T-helper 2 cell treated with Interferon-gamma antibody and Interleukin-4, amounts not matched to agents 5 μg/mL and 100 μg/mL, for 36 hours (primary cell): ENCODE measurements at regions not wholly inside any gene's neighbourhood (a gene's known extent, or its start where the extent isn't known, plus 50 kb on each side); places are given as distances from the start of the nearest gene placed in this dataset.

Experiments
- DNase-seq: peaks from one replicate; pipeline ENCODE4 v3.0.0; 2021; ENCODE audit warnings: low spot score
- H3K27ac Mint-ChIP-seq: one replicate; pipeline ENCODE4 v1.8.0; 2021; ENCODE audit warnings: mild to moderate bottlenecking, mixed read lengths
- H3K27me3 Mint-ChIP-seq: one replicate; pipeline ENCODE4 v1.8.0; 2021; ENCODE audit warnings: low read depth, mixed read lengths
- H3K36me3 Mint-ChIP-seq: one replicate; pipeline ENCODE4 v1.8.0; 2021; ENCODE audit warnings: low read depth, mixed read lengths
- H3K4me1 Mint-ChIP-seq: one replicate; pipeline ENCODE4 v1.8.0; 2021; ENCODE audit warnings: low read depth, mixed read lengths
- H3K4me3 Mint-ChIP-seq: one replicate; pipeline ENCODE4 v1.8.0; 2022; ENCODE audit warnings: mild to moderate bottlenecking, moderate library complexity, mixed read lengths
- H3K9me3 Mint-ChIP-seq: one replicate; pipeline ENCODE4 v1.8.0; 2021; ENCODE audit warnings: mixed read lengths

DNA sequence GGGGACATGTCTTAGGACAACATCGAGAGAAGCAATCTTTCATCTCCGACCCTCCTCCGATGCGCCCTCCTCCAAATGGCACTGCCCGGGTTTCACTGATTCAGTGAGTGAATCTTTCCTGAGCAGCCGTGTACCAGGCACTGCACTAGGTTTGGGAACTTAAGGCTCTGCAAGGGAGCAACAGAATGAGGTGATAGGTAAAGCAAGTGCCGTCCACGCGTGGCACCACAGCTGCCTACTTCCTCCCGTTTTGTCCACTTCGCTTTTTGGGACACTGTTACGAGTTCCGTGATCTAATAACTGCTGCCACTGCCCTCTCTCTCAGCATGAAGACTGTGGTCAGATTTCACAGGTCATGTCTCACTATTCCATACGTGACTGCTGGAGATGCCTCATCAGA is 131.0 kb downstream of the TEX29 start:
- DNase-seq: no peak
- H3K36me3 Mint-ChIP-seq: no peaks in the 10 kb centered on the region
- peaks cover 4% of the 10 kb centered on the region for H3K4me1 Mint-ChIP-seq
- no peak overlapping the region for H3K27ac Mint-ChIP-seq
- H3K4me3 Mint-ChIP-seq: no peak overlapping the region
- H3K27me3 Mint-ChIP-seq: peaks cover 2% of the 10 kb centered on the region
- peaks cover 5% of the 10 kb centered on the region for H3K9me3 Mint-ChIP-seq

GRCh38 chr13:111456452-111457230 is 136.2 kb downstream of the TEX29 start:
- Mint-ChIP-seq H3K36me3 (no peaks in the 10 kb centered on the region), H3K27ac (no peak overlapping the region), H3K4me1 (no peaks in the 10 kb centered on the region), H3K9me3 (no peaks in the 10 kb centered on the region), H3K4me3 (no peak overlapping the region), H3K27me3 (peaks cover 2% of the 10 kb centered on the region)
- DNase-seq: no peak

DNA sequence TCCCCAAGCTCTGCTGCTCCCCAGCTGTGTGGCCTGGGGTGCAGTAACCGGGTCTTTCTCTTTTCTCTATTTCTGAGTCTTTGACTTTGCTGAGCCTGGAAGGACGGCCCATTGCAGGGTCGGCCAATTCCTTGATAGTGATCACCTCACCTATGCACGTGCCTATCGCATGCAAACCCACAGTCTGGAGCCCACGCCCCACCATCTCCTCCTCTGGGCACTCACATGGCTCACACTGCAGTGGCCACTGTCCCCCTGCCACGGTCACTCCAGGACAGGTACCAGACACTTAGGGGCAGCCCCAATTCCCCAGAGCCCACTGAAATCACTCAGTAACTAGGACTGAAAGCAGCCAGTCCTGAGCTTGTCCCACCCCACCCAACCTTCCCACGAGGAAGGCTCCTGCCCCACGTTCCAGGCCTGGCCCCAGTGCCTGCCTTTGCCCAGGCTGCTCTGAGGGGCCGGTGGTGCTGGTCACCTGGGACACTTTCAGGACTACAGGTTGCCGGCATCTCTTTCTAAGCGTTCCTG is 137.6 kb downstream of the TEX29 start:
- no peaks in the 10 kb centered on the region for H3K4me1 Mint-ChIP-seq
- no peak overlapping the region for H3K4me3 Mint-ChIP-seq
- no peaks in the 10 kb centered on the region for H3K9me3 Mint-ChIP-seq
- no peaks in the 10 kb centered on the region for H3K36me3 Mint-ChIP-seq
- no peak for DNase-seq
- no peak overlapping the region for H3K27ac Mint-ChIP-seq
- H3K27me3 Mint-ChIP-seq: peaks cover 2% of the 10 kb centered on the region

GRCh38 chr13:111458739-111459138 is 138.3 kb downstream of the TEX29 start:
- no peaks in the 10 kb centered on the region for H3K9me3 Mint-ChIP-seq
- no peak overlapping the region for H3K4me3 Mint-ChIP-seq
- H3K4me1 Mint-ChIP-seq: no peaks in the 10 kb centered on the region
- DNase-seq: no peak
- H3K36me3 Mint-ChIP-seq: no peaks in the 10 kb centered on the region
- peaks cover 6% of the 10 kb centered on the region for H3K27me3 Mint-ChIP-seq
- no peak overlapping the region for H3K27ac Mint-ChIP-seq

GRCh38 chr13:111459803-111460547 is 139.5 kb downstream of the TEX29 start:
- Mint-ChIP-seq H3K4me1 (no peaks in the 10 kb centered on the region), H3K9me3 (no peaks in the 10 kb centered on the region), H3K27ac (no peak overlapping the region), H3K4me3 (no peak overlapping the region), H3K27me3 (peaks cover 13% of the 10 kb centered on the region), H3K36me3 (no peaks in the 10 kb centered on the region)
- DNase-seq: no peak

DNA sequence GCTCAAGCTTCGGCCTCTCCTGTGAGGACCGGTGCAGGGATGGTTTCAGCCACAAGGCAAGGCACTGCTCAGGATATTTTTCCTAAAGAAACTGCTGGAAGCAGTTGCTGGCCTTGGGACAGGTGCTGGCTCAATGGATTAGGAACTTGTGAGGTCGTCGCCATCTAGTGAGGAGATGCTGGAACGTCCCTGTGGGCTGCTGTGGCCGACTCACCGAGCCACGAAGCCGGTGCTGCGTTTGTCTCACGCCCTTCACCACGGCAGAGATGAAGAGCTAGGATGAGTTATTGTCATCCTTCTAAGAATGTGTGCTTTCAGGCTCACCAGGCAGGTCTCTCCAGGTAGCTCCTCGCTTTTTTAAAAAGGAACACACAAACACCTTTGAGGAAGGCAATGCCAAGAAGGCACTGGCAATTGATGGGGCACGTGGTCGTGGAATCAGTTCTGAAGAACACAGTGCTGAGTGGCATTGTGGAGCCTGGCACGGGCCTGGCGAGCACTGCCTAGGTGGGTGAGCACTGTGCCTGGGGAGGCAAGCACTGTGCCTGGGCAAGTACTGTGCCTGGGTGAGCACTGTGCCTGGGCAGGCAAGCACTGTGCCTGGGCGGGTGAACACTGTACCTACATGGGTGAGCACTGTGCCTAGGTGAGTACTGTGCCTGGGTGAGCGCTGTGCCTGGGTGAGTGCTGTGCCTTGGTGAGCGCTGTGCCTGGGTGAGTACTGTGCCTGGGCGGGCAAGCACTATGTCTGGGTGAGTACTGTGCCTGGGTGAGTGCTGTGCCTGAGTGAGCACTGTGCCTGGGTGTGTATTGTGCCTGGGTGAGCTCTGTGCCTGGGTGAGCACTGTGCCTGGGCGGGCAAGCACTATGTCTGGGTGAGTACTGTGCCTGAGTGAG is 140.4 kb downstream of the TEX29 start:
- Mint-ChIP-seq H3K27me3 (peaks cover 18% of the 10 kb centered on the region), H3K4me1 (no peaks in the 10 kb centered on the region), H3K36me3 (no peaks in the 10 kb centered on the region), H3K27ac (no peak overlapping the region), H3K9me3 (no peaks in the 10 kb centered on the region), H3K4me3 (no peak overlapping the region)
- DNase-seq: no peak

GRCh38 chr13:111461445-111462149 is 141.2 kb downstream of the TEX29 start:
- Mint-ChIP-seq H3K9me3 (no peaks in the 10 kb centered on the region), H3K27ac (no peak overlapping the region), H3K4me1 (no peaks in the 10 kb centered on the region), H3K27me3 (peaks cover 21% of the 10 kb centered on the region), H3K36me3 (no peaks in the 10 kb centered on the region), H3K4me3 (no peak overlapping the region)
- DNase-seq: no peak

GRCh38 chr13:111462221-111462764 is 141.9 kb downstream of the TEX29 start:
- no peaks in the 10 kb centered on the region for H3K36me3 Mint-ChIP-seq
- no peak overlapping the region for H3K4me3 Mint-ChIP-seq
- DNase-seq: no peak
- H3K4me1 Mint-ChIP-seq: no peaks in the 10 kb centered on the region
- peaks cover 21% of the 10 kb centered on the region for H3K27me3 Mint-ChIP-seq
- H3K27ac Mint-ChIP-seq: no peak overlapping the region
- H3K9me3 Mint-ChIP-seq: no peaks in the 10 kb centered on the region

DNA sequence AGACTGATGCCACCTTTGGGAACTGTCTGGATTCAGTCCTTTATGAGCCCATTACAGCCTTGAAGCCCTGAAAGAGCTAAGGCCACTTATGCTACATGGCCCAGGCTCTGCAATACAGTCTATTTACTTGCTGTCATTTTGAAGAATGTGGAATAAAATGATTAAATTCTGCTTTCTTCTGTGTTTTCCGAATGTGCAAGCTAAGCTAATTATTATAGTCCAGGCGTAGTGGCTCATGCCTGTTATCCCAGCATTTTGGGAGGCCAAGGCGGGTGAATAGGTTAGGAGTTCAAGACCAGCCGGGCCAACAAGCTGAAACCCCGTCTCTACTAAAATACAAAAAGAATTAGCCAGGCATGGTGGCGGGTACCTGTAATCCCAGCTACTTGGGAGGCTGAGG is 142.5 kb downstream of the TEX29 start:
- no peaks in the 10 kb centered on the region for H3K4me1 Mint-ChIP-seq
- no peaks in the 10 kb centered on the region for H3K36me3 Mint-ChIP-seq
- DNase-seq: no peak
- no peak overlapping the region for H3K27ac Mint-ChIP-seq
- no peak overlapping the region for H3K4me3 Mint-ChIP-seq
- peaks cover 21% of the 10 kb centered on the region for H3K27me3 Mint-ChIP-seq
- H3K9me3 Mint-ChIP-seq: no peaks in the 10 kb centered on the region

DNA sequence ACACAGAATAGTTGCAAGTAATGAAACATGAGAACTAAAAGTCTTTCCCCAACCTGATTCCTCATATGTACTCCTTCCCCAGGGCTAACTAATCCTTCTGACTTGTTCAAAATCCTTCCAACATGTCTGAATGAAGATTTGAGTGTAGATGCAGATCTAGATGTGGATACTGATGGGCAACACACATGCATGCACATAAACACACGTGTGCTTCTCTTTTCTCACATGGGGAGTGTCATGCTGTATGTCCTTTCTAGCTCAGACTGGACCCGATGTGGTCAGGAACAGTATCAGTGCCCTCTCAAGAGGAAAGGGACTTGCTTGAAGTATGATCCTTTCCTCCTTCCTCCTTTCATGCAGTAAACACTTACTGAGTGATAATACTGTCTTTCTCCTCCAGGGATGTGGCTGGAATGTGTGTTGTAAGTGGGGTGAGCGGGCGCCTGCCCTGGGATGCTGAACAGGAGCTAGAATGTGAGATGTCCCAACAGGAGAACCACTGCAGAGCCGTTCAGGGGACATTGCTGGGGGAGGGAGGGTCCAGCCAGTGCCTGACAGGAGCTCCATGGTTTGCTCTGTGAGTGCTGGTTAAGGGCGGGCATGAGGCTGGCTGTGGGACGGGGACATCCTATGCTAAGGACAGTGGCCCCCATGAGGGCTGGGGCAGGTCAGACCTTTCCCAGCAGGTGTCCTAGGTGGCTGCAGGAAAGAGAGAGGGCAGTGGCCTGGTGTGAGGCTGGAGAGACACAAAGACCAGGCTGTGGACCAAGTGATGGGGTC is 146.9 kb downstream of the TEX29 start:
- Mint-ChIP-seq H3K27ac (no peak overlapping the region), H3K9me3 (no peaks in the 10 kb centered on the region), H3K36me3 (no peaks in the 10 kb centered on the region), H3K4me1 (no peaks in the 10 kb centered on the region), H3K27me3 (peaks cover 19% of the 10 kb centered on the region), H3K4me3 (no peak overlapping the region)
- DNase-seq: no peak

GRCh38 chr13:111468037-111468959 is 147.9 kb downstream of the TEX29 start:
- Mint-ChIP-seq H3K27ac (no peak overlapping the region), H3K27me3 (peaks cover 19% of the 10 kb centered on the region), H3K9me3 (no peaks in the 10 kb centered on the region), H3K36me3 (no peaks in the 10 kb centered on the region), H3K4me3 (no peak overlapping the region), H3K4me1 (no peaks in the 10 kb centered on the region)
- no peak for DNase-seq

GRCh38 chr13:111469450-111469849 is 149.0 kb downstream of the TEX29 start:
- Mint-ChIP-seq H3K9me3 (no peaks in the 10 kb centered on the region), H3K27me3 (peaks cover 12% of the 10 kb centered on the region), H3K27ac (no peak overlapping the region), H3K4me3 (no peak overlapping the region), H3K4me1 (no peaks in the 10 kb centered on the region), H3K36me3 (no peaks in the 10 kb centered on the region)
- DNase-seq: no peak
